Breast epithelium (tissue), 4 donors: ENCODE measurements at regions not wholly inside any gene's neighbourhood (a gene's known extent, or its start where the extent isn't known, plus 50 kb on each side); places are given as distances from the start of the nearest gene placed in this dataset.
A peak's percentile ranks its signal among the peaks of the same experiment; 100 is the strongest.

Experiments
- DNase-seq, 2 donors: peaks; one replicate each; pipeline ENCODE4 v3.0.0-alpha.2; 2019; ENCODE audit warnings: low spot score in 2 of 2
- H3K27ac ChIP-seq, 2 donors: fragments of 200-600 bp; sonication (generic) in 1 of 2; one replicate each; pipeline ENCODE4 v1.5.1; 2016 to 2019; ENCODE audit warnings: mild to moderate bottlenecking in 1 of 2
- H3K27me3 ChIP-seq, 2 donors: fragments of 200-600 bp; sonication (generic) in 1 of 2; one replicate each; pipeline versions ENCODE4 v1.5.1 to v1.6.0; 2017 to 2019; ENCODE audit warnings: control low read depth in 1 of 2, mild to moderate bottlenecking in 1 of 2
- H3K36me3 ChIP-seq: fragments of 200-600 bp; one replicate; pipeline ENCODE4 v1.5.1; 2019
- H3K4me1 ChIP-seq, 2 donors: fragments of 200-600 bp; sonication (generic); one replicate each; pipeline ENCODE4 v1.5.1; 2016 to 2019; ENCODE audit warnings: control low read depth in 1 of 2
- H3K4me3 ChIP-seq, 3 donors: fragments of 200-600 bp; sonication (generic); 1 replicate in 2 of 3; 2 replicates in 1 of 3; pipeline ENCODE4 v1.5.1; 2016 to 2019; ENCODE audit warnings: mild to moderate bottlenecking in 3 of 3, moderate library complexity in 2 of 3
- H3K9me3 ChIP-seq, 2 donors: fragments of 200-600 bp; sonication (generic) in 1 of 2; one replicate each; pipeline ENCODE4 v1.5.1; 2016 to 2019; ENCODE audit warnings: control low read depth in 1 of 2
- POLR2A ChIP-seq: fragments of 450-650 bp; IDR thresholded peaks from one replicate; pipeline ENCODE4 v1.6.1; 2016; ENCODE audit warnings: antibody characterized with exemption, mild to moderate bottlenecking, moderate library complexity
- POLR2AphosphoS5 ChIP-seq, 3 donors: sonication (generic); formaldehyde crosslinking; IDR thresholded peaks; one replicate each; pipeline ENCODE4 v1.6.1; 2017; ENCODE audit warnings: antibody characterized with exemption in 3 of 3
- intact Hi-C: fragments of 100-400 bp; cut with DNase I; formaldehyde crosslinking; loops from one replicate; pipeline ENCODE4 v1.15.1; 2023; ENCODE audit warnings: low total_unique reads
- TF ChIP-seq, protein P1 (sequence below), 3 donors: fragments of 450-650 bp; IDR thresholded peaks; one replicate each; pipeline ENCODE4 v1.5.1; 2016 to 2017; ENCODE audit warnings: antibody characterized with exemption in 3 of 3, mild to moderate bottlenecking in 3 of 3, moderate library complexity in 3 of 3

GRCh38 chr1:47703981-47704596 is 266.2 kb downstream of the FOXD2 start:
- DNase-seq, result no peak

GRCh38 chr1:47705517-47706130 is 267.8 kb downstream of the FOXD2 start:
- no peak overlapping the region for H3K4me3 ChIP-seq
- no peak for DNase-seq
- H3K27me3 ChIP-seq, result peaks cover 3 to 36% of the 10 kb centered on the region in 2 donors
- H3K4me1 ChIP-seq, result peaks cover 0 to 12% of the 10 kb centered on the region in 2 donors
- H3K27ac ChIP-seq, result no peak overlapping the region
- TF ChIP-seq, protein P1, sequence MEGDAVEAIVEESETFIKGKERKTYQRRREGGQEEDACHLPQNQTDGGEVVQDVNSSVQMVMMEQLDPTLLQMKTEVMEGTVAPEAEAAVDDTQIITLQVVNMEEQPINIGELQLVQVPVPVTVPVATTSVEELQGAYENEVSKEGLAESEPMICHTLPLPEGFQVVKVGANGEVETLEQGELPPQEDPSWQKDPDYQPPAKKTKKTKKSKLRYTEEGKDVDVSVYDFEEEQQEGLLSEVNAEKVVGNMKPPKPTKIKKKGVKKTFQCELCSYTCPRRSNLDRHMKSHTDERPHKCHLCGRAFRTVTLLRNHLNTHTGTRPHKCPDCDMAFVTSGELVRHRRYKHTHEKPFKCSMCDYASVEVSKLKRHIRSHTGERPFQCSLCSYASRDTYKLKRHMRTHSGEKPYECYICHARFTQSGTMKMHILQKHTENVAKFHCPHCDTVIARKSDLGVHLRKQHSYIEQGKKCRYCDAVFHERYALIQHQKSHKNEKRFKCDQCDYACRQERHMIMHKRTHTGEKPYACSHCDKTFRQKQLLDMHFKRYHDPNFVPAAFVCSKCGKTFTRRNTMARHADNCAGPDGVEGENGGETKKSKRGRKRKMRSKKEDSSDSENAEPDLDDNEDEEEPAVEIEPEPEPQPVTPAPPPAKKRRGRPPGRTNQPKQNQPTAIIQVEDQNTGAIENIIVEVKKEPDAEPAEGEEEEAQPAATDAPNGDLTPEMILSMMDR (IDR thresholded peaks at IDR 0.05), result no peak
- TF ChIP-seq POLR2AphosphoS5 (IDR thresholded peaks at IDR 0.05), result no peak
- intact Hi-C loops, result no loop called here
- no peaks in the 10 kb centered on the region for H3K9me3 ChIP-seq
- no peaks in the 10 kb centered on the region for H3K36me3 ChIP-seq

More at GRCh38 chr1:47703981-47704596, 266.2 kb downstream of the FOXD2 start:
- intact Hi-C loops, result no loop called here
- TF ChIP-seq POLR2A (no peak), POLR2AphosphoS5 (IDR thresholded peaks at IDR 0.05) (no peak)
- TF ChIP-seq, protein P1 (IDR thresholded peaks at IDR 0.05), result no peak
- H3K27ac ChIP-seq, result no peak overlapping the region
- no peaks in the 10 kb centered on the region for H3K9me3 ChIP-seq
- H3K4me1 ChIP-seq, result peaks cover 0 to 6% of the 10 kb centered on the region in 2 donors
- no peak overlapping the region for H3K4me3 ChIP-seq
- H3K27me3 ChIP-seq, result peaks cover 0 to 21% of the 10 kb centered on the region in 2 donors
- H3K36me3 ChIP-seq, result no peaks in the 10 kb centered on the region

DNA sequence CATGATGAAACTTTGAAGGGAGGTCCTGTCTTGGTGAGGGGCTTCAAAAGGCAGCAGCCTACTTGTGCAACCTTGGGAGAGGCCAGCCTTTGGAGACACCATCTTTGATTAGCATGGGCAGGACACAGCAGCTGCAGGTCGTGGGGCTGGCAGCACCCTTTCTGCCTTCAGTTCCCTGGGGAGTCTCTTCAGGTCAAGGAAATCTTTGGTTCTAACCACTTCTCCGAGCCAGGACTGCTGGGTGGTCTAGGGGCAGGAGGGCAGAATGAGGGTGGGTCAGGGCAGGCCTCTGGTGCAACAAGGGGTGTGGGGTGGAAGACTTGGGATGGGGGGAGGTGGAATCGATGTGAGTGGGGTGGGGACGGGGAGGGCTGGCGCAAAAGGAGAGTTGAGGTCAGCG is 269.7 kb downstream of the FOXD2 start:
- no peak for DNase-seq
- H3K27ac ChIP-seq, result no peak overlapping the region
- intact Hi-C loops, result no loop called here
- peaks cover 3 to 55% of the 10 kb centered on the region in 2 donors for H3K27me3 ChIP-seq
- H3K36me3 ChIP-seq, result no peaks in the 10 kb centered on the region
- H3K4me3 ChIP-seq, result no peak overlapping the region
- peaks cover 0 to 12% of the 10 kb centered on the region in 2 donors for H3K4me1 ChIP-seq
- TF ChIP-seq POLR2AphosphoS5 (IDR thresholded peaks at IDR 0.05) (no peak), POLR2A (no peak)
- TF ChIP-seq, protein P1 (IDR thresholded peaks at IDR 0.05), result no peak
- no peaks in the 10 kb centered on the region for H3K9me3 ChIP-seq

DNA sequence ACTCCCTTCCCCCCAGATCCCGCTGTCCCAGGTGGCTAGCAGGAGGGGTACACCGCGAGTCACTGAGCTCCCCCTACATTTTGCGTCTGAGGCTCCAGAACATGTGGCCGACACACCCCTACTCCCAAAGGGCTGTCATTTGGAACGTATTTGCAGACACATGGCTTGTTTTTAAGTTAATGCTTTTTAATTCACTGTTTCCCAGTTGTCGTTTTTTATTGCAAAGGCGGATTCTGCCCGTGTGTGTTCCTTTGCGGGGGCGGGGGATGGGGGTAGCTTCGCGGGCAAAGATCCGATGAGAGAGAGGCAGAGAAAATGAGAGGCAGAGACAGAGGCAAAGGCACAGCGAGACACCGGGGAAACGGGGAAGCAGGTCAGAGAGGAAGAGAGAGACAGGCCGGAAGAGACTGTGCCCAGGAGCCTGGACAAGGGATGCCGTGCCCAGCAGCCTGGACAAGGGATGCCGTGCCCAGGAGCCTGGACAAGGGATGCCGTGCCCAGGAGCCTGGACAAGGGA is 270.2 kb downstream of the FOXD2 start:
- TF ChIP-seq POLR2AphosphoS5 (IDR thresholded peaks at IDR 0.05), result no peak
- no peak for TF ChIP-seq POLR2A
- TF ChIP-seq, protein P1 (IDR thresholded peaks at IDR 0.05), result no peak
- Histone ChIP-seq H3K4me1 (peaks cover 0 to 12% of the 10 kb centered on the region in 2 donors), H3K4me3 (peak overlapping the region in 1 of 3 donors; percentile 60), H3K27ac (no peak overlapping the region), H3K36me3 (no peaks in the 10 kb centered on the region), H3K9me3 (no peaks in the 10 kb centered on the region), H3K27me3 (peaks cover 3 to 61% of the 10 kb centered on the region in 2 donors)
- no peak for DNase-seq
- intact Hi-C loops, result no loop called here

GRCh38 chr1:47708658-47709018 is 270.8 kb downstream of the FOXD2 start:
- Histone ChIP-seq H3K9me3 (no peaks in the 10 kb centered on the region), H3K27me3 (peaks cover 3 to 66% of the 10 kb centered on the region in 2 donors), H3K27ac (peak overlapping the region in 1 of 2 donors; percentile 63), H3K4me1 (peaks cover 0 to 12% of the 10 kb centered on the region in 2 donors), H3K36me3 (no peaks in the 10 kb centered on the region), H3K4me3 (peak overlapping the region; percentile 35 to 60 (median 38))
- TF ChIP-seq, protein P1 (IDR thresholded peaks at IDR 0.05), result no peak
- no peak for TF ChIP-seq POLR2A
- no peak for TF ChIP-seq POLR2AphosphoS5 (IDR thresholded peaks at IDR 0.05)
- intact Hi-C loops, result no loop called here
- no peak for DNase-seq
